HG02943 (cell line): ENCODE measurements at regions not wholly inside any gene's neighbourhood (a gene's known extent, or its start where the extent isn't known, plus 50 kb on each side); places are given as distances from the start of the nearest gene placed in this dataset.

Experiments
- ATAC-seq: cut with Tn5 transposase; IDR thresholded peaks from one replicate; pipeline ENCODE4 v1.9.1; 2021; ENCODE audit warnings: mild to moderate bottlenecking, low read depth, moderate library complexity; ENCODE audit not compliant: unreplicated experiment

- no peak for ATAC-seq
These were observed 313.4 kb upstream of the RASGRP1 start for GRCh38 chr15:38878026-38878425.

GRCh38 chr15:38878926-38879325, 314.3 kb upstream of the RASGRP1 start:
- ATAC-seq: no peak

GRCh38 chr15:38879909-38880471, 315.4 kb upstream of the RASGRP1 start:
- ATAC-seq: no peak

- no peak for ATAC-seq
These were observed 317.6 kb upstream of the RASGRP1 start for GRCh38 chr15:38882221-38882620.

- no peak for ATAC-seq
These were observed 319.4 kb upstream of the RASGRP1 start for GRCh38 chr15:38883987-38884386.

- no peak for ATAC-seq
These were observed 320.4 kb upstream of the RASGRP1 start for GRCh38 chr15:38885001-38885400.

- no peak for ATAC-seq
These were observed 320.9 kb upstream of the RASGRP1 start for GRCh38 chr15:38885471-38885952.

GRCh38 chr15:38886315-38887163, 321.9 kb upstream of the RASGRP1 start:
- ATAC-seq: no peak

- no peak for ATAC-seq
These were observed 324.1 kb upstream of the RASGRP1 start for GRCh38 chr15:38888701-38889221.

- ATAC-seq: no peak
These were observed 325.6 kb upstream of the RASGRP1 start for GRCh38 chr15:38890194-38890593.

GRCh38 chr15:38893925-38894242, 329.3 kb upstream of the RASGRP1 start:
- ATAC-seq: no peak

- ATAC-seq: no peak
These were observed 329.8 kb upstream of the RASGRP1 start for GRCh38 chr15:38894243-38894948.

GRCh38 chr15:38895326-38896255, 331.0 kb upstream of the RASGRP1 start:
- no peak for ATAC-seq

GRCh38 chr15:38896647-38897046, 332.0 kb upstream of the RASGRP1 start:
- no peak for ATAC-seq

- no peak for ATAC-seq
These were observed 332.9 kb upstream of the RASGRP1 start for GRCh38 chr15:38897551-38897950.

GRCh38 chr15:38898236-38898635, 333.6 kb upstream of the RASGRP1 start:
- ATAC-seq: no peak

- no peak for ATAC-seq
These were observed 334.7 kb upstream of the RASGRP1 start for GRCh38 chr15:38899300-38899699.

- no peak for ATAC-seq
These were observed 339.7 kb upstream of the RASGRP1 start for GRCh38 chr15:38904298-38904697.

GRCh38 chr15:38905632-38906031, 341.0 kb upstream of the RASGRP1 start:
- no peak for ATAC-seq

GRCh38 chr15:38920966-38921365, 356.4 kb upstream of the RASGRP1 start:
- no peak for ATAC-seq
